GM12878 (cell line): ENCODE measurements at regions not wholly inside any gene's neighbourhood (a gene's known extent, or its start where the extent isn't known, plus 50 kb on each side); places are given as distances from the start of the nearest gene placed in this dataset.

Experiments used
- ATAC-seq: fragments of 200-7000 bp; cut with Tn5 transposase; 3 replicates; pipeline ENCODE4 v1.9.1; 2020; ENCODE audit warnings: mild to moderate bottlenecking, moderate library complexity
- BruUV-seq: library from RNA; stranded (reverse); fragments of 400-500 nt; replicated peaks from 2 replicates; lab custom pipeline; 2021; lab: Mats Ljungman, UMichigan
- CTCF ChIA-PET: fragments of 300-600 bp; sonication (Branson Sonifier 250); formaldehyde crosslinking; extraction: SDS; loops from one replicate; lab custom pipeline; 2021; ENCODE audit warnings: inconsistent platforms; lab: Yijun Ruan, JAX
- POLR2A ChIA-PET: fragments of 350-600 bp; formaldehyde crosslinking; extraction: SDS; loops from one replicate; lab custom pipeline; 2021; ENCODE audit warnings: inconsistent platforms; lab: Charles Lee
- RAD21 ChIA-PET: fragments of 300-600 bp; sonication (Branson Sonifier 250); formaldehyde crosslinking; loops from one replicate; lab custom pipeline; 2023; ENCODE audit warnings: antibody characterized with exemption; ENCODE audit not compliant: unreplicated experiment; lab: Charles Lee
- SMC1A ChIA-PET: fragments of 300-600 bp; sonication (Branson Sonifier 250); formaldehyde crosslinking; loops from one replicate; lab custom pipeline; 2023; ENCODE audit not compliant: unreplicated experiment, uncharacterized antibody; lab: Charles Lee
- DNase-seq: peaks from one replicate; pipeline ENCODE4 v3.0.0-alpha.2; 2011; ENCODE audit warnings: low read depth, low spot score
- FAIRE-seq: peaks from 3 replicates; lab custom pipeline; 2011; peaks lifted over from hg19 to GRCh38; lab: Jason Lieb, UNC
- H2AFZ ChIP-seq: 2 replicates; pipeline ENCODE4 v1.6.0; 2011; ENCODE audit warnings: low read depth, low read length, control low read depth; ENCODE audit not compliant: control insufficient read depth
- H3K27ac ChIP-seq: 2 replicates; pipeline ENCODE4 v1.5.1; 2011; ENCODE audit warnings: control low read depth; ENCODE audit not compliant: control insufficient read depth, insufficient read depth
- H3K27me3 ChIP-seq, 2 experiments: replicated peaks in 1 of 2; 2 replicates each; pipeline versions ENCODE4 v1.6.0 to v1.6.1; 2011; ENCODE audit warnings: low read length in 1 of 2; ENCODE audit not compliant: control insufficient read depth in 2 of 2, insufficient read depth in 2 of 2
- H3K36me3 ChIP-seq, 2 experiments: 2 replicates each; pipeline ENCODE4 v1.5.1; 2011; ENCODE audit warnings: low read length in 1 of 2; ENCODE audit not compliant: control insufficient read depth in 2 of 2, insufficient read depth in 2 of 2
- H3K4me1 ChIP-seq: 2 replicates; pipeline ENCODE4 v1.6.1; 2011; ENCODE audit warnings: mild to moderate bottlenecking, low read length, moderate library complexity, mixed read lengths; ENCODE audit not compliant: control insufficient read depth, insufficient read depth
- H3K4me2 ChIP-seq: 2 replicates; pipeline ENCODE4 v1.6.0; 2011; ENCODE audit warnings: control low read depth; ENCODE audit not compliant: control insufficient read depth, insufficient read depth
- H3K4me3 ChIP-seq: fragments of 200-600 bp; sonication (generic); 2 replicates; pipeline ENCODE4 v1.5.1; 2016
- H3K79me2 ChIP-seq: 2 replicates; pipeline ENCODE4 v1.6.0; 2011; ENCODE audit warnings: low read length; ENCODE audit not compliant: control insufficient read depth, insufficient read depth
- H3K9ac ChIP-seq: 2 replicates; pipeline ENCODE4 v1.8.0; 2011; ENCODE audit warnings: low read length, control low read depth, mixed read lengths; ENCODE audit not compliant: control insufficient read depth, insufficient read depth
- H3K9me3 ChIP-seq: replicated peaks from 3 replicates; pipeline ENCODE4 v1.5.1; 2011; ENCODE audit warnings: mild to moderate bottlenecking, low read length; ENCODE audit not compliant: control insufficient read depth, insufficient read depth
- H4K20me1 ChIP-seq: 2 replicates; pipeline ENCODE4 v1.6.0; 2011; ENCODE audit not compliant: control insufficient read depth, insufficient read depth
- CBX3 ChIP-seq: fragments of 200-600 bp; sonication (generic); IDR thresholded peaks from 2 replicates; pipeline ENCODE4 v1.6.1; 2016; ENCODE audit warnings: low read depth, borderline replicate concordance
- CEBPB ChIP-seq, 2 experiments: fragments of 150-350 bp in 1 of 2; IDR thresholded peaks; 2 replicates each; pipeline ENCODE4 v1.6.1; 2012 to 2014; ENCODE audit warnings: low read depth in 2 of 2, low read length in 2 of 2, borderline replicate concordance in 1 of 2, inconsistent platforms in 1 of 2
- GABPA ChIP-seq: IDR thresholded peaks from 2 replicates; pipeline ENCODE4 v1.6.1; 2014; ENCODE audit warnings: antibody characterized with exemption, low read depth, mild to moderate bottlenecking, inconsistent platforms
- POLR2AphosphoS2 ChIP-seq: IDR thresholded peaks from 2 replicates; pipeline ENCODE4 v1.6.1; 2011; ENCODE audit warnings: low read depth, mild to moderate bottlenecking, low read length, improper control_type of control experiment, moderate library complexity
- RBBP5 ChIP-seq: fragments of 200-600 bp; sonication (generic); conservative IDR thresholded peaks from 2 replicates; pipeline ENCODE4 v1.6.1; 2016
- TCF7 ChIP-seq: IDR thresholded peaks from 2 replicates; pipeline ENCODE4 v1.6.1; 2014; ENCODE audit warnings: antibody characterized with exemption, borderline replicate concordance
- WGBS: methylation state at CpG from one replicate; pipeline ENCODE4 v1.1.6; 2016; ENCODE audit warnings: low lambda C conversion rate; ENCODE audit not compliant: insufficient replicate concordance, insufficient coverage; ENCODE audit errors: missing lambda C conversion rate; 5-methylcytosine and 5-hydroxymethylcytosine counted together
- in situ Hi-C: fragments of 300-500 bp; cut with MboI; formaldehyde crosslinking; loops from 9 replicates; pipeline ENCODE4 v1.14.3; 2018; ENCODE audit warnings: mixed read lengths
- intact Hi-C: fragments of 100-400 bp; cut with micrococcal nuclease; formaldehyde crosslinking; loops from one replicate; pipeline ENCODE4 v1.14.2; 2022; ENCODE audit not compliant: unreplicated experiment
- TF ChIP-seq, protein P1 (sequence below): fragments of 150-350 bp; IDR thresholded peaks from 2 replicates; pipeline ENCODE4 v1.6.1; 2014; ENCODE audit warnings: mild to moderate bottlenecking, low read depth, low read length
- TF ChIP-seq, protein P2 (sequence below): fragments of 450-650 bp; IDR thresholded peaks from 2 replicates; pipeline ENCODE4 v1.6.1; 2016; ENCODE audit warnings: mild to moderate bottlenecking
- TF ChIP-seq, protein P3 (sequence below): fragments of 450-650 bp; IDR thresholded peaks from 2 replicates; pipeline ENCODE4 v1.6.1; 2017; ENCODE audit warnings: mild to moderate bottlenecking, moderate library complexity

DNA sequence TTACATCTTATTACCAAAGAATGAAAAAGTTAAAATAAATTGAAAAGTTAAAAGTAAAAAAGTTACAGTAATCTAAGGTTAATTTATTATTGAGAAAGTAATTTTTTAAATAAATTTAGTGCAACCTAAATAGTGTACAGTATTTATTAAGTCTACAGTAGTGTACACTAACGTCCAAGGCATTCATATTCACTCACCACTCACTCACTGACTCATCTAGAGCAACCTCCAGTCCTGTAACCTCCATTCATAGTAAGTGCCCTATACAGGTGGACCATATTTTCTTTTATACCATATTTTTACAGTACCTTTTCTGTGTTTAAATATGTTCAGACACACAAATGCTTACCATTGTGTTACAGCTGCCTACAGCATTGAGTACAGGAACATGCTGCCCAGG is 624.7 kb upstream of the NOX3 start (continued):
- TF ChIP-seq CEBPB (IDR thresholded peaks at IDR 0.05; ENCODE audit: borderline replicate concordance in 1 of 2, low read depth in 2 of 2, low read length in 2 of 2) (no peak), CBX3 (no peak), GABPA (no peak), POLR2AphosphoS2 (no peak)
- TF ChIP-seq, protein P1, sequence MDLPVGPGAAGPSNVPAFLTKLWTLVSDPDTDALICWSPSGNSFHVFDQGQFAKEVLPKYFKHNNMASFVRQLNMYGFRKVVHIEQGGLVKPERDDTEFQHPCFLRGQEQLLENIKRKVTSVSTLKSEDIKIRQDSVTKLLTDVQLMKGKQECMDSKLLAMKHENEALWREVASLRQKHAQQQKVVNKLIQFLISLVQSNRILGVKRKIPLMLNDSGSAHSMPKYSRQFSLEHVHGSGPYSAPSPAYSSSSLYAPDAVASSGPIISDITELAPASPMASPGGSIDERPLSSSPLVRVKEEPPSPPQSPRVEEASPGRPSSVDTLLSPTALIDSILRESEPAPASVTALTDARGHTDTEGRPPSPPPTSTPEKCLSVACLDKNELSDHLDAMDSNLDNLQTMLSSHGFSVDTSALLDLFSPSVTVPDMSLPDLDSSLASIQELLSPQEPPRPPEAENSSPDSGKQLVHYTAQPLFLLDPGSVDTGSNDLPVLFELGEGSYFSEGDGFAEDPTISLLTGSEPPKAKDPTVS = no peak

DNA sequence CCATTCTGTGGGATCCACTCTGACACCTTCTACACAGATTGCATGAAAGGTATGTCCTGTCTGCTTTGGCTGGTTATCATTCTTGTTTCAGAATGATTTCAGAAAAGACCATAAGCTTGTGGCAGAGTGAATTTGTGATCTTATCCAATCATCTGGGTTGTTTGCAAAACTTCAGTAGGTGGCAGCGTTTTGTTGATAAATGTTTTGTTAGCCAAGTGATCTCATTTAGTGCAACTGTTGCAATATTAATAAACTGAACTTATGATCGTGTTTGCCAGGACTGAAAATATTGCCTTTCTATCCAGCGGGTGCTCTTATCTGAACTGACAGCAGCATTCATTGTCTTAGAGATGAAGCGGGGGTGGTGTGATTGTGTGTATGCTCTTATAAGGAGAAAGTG is 613.2 kb upstream of the NOX3 start:
- ChIA-PET SMC1A (no interaction called here), POLR2A (no interaction called here)

More for the DNA sequence above, 613.2 kb upstream of the NOX3 start:
- ATAC-seq (no peak), DNase-seq (no peak)
- ChIA-PET CTCF (no interaction called here), RAD21 (no interaction called here)
- Histone ChIP-seq H2AFZ (no peak overlapping the region), H3K79me2 (no peaks in the 10 kb centered on the region), H4K20me1 (no peaks in the 10 kb centered on the region), H3K36me3 (no peaks in the 10 kb centered on the region), H3K9me3 (no peaks in the 10 kb centered on the region), H3K27ac (no peak overlapping the region), H3K9ac (no peak overlapping the region)
- in situ Hi-C loops = no loop called here
- WGBS = 38% methylated on average over 4 of the region's 4 CpGs
- TF ChIP-seq, protein P2, sequence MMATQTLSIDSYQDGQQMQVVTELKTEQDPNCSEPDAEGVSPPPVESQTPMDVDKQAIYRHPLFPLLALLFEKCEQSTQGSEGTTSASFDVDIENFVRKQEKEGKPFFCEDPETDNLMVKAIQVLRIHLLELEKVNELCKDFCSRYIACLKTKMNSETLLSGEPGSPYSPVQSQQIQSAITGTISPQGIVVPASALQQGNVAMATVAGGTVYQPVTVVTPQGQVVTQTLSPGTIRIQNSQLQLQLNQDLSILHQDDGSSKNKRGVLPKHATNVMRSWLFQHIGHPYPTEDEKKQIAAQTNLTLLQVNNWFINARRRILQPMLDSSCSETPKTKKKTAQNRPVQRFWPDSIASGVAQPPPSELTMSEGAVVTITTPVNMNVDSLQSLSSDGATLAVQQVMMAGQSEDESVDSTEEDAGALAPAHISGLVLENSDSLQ = no peak
- TF ChIP-seq, protein P3, sequence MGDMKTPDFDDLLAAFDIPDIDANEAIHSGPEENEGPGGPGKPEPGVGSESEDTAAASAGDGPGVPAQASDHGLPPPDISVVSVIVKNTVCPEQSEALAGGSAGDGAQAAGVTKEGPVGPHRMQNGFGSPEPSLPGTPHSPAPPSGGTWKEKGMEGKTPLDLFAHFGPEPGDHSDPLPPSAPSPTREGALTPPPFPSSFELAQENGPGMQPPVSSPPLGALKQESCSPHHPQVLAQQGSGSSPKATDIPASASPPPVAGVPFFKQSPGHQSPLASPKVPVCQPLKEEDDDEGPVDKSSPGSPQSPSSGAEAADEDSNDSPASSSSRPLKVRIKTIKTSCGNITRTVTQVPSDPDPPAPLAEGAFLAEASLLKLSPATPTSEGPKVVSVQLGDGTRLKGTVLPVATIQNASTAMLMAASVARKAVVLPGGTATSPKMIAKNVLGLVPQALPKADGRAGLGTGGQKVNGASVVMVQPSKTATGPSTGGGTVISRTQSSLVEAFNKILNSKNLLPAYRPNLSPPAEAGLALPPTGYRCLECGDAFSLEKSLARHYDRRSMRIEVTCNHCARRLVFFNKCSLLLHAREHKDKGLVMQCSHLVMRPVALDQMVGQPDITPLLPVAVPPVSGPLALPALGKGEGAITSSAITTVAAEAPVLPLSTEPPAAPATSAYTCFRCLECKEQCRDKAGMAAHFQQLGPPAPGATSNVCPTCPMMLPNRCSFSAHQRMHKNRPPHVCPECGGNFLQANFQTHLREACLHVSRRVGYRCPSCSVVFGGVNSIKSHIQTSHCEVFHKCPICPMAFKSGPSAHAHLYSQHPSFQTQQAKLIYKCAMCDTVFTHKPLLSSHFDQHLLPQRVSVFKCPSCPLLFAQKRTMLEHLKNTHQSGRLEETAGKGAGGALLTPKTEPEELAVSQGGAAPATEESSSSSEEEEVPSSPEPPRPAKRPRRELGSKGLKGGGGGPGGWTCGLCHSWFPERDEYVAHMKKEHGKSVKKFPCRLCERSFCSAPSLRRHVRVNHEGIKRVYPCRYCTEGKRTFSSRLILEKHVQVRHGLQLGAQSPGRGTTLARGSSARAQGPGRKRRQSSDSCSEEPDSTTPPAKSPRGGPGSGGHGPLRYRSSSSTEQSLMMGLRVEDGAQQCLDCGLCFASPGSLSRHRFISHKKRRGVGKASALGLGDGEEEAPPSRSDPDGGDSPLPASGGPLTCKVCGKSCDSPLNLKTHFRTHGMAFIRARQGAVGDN = no peak
- TF ChIP-seq RBBP5 (no peak), TCF7 (no peak)
- TF ChIP-seq, all 136 proteins: peak for 0
- FAIRE-seq = no peak
- H3K4me3 ChIP-seq = no peak overlapping the region
- intact Hi-C loops = no loop called here
- H3K4me1 ChIP-seq = no peaks in the 10 kb centered on the region
- H3K27me3 ChIP-seq = no peaks in the 10 kb centered on the region; a peak in 1 of 4 replicates
- no peak overlapping the region for H3K4me2 ChIP-seq
- BruUV-seq = no TSS peak
